HG03460 (cell line): ENCODE measurements at regions not wholly inside any gene's neighbourhood (a gene's known extent, or its start where the extent isn't known, plus 50 kb on each side); places are given as distances from the start of the nearest gene placed in this dataset.

Source experiments
- ATAC-seq: cut with Tn5 transposase; IDR thresholded peaks from one replicate; pipeline ENCODE4 v1.9.1; 2021; ENCODE audit not compliant: unreplicated experiment

GRCh38 chr6:84466511-84466910, 239.1 kb upstream of the CEP162 start:
- ATAC-seq = no peak

DNA sequence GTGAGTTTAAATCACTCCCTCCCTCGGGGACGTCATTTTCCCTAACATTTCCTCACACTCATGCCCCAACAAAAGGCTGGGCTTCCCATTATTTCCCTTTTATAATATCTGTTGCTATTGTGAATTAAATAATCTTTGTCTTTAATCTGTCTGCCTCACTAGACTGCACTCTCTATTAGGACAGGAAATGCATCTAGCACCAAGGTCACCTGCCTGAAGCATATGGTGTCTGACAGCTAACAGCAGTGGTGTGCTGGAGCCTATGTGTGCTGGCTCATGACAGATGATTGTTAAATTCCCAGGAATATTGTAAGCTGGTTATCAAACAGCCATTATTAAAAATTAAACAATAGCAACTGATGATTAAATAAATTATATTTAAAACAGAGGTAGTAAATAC, 237.0 kb upstream of the CEP162 start:
- no peak for ATAC-seq

DNA sequence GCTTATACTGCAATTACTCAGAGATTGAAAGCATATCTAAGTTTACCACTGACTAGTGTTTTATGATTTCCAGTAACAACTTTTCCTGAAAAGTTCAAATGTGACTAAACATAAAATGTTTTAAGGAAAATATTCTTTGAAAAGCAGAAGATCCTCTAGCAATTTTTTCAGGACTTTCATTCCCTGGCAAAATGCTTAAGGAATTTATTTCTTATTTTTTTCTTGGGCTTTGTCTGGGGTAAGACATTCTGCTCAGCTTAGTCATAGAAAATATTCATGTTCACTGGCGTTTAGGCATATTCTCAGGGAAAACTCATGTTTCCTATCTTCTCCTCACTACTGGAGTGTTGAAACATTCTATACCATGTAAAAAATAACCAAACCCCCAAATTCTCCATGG, 235.3 kb upstream of the CEP162 start:
- no peak for ATAC-seq

- ATAC-seq = no peak
Measured at GRCh38 chr6:84461461-84461860, 234.0 kb upstream of the CEP162 start.

DNA sequence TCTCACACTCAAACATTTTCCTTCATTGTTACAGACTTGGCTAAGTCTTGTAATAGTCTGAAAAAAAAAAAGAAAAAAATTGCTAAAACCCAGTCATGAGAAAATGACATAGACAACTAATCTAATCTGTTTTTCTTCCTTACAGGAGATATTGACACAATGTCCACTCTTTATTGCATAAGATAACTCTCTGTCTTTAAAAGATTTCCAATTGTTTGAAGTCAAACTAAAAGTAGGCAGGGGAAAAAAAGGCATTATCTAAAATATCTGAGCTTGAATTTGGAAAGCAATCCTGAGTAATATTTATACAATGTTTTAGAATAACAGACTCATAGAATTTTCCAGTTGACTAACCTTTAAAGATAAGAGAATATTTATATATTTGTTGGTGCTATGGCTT, 233.0 kb upstream of the CEP162 start:
- no peak for ATAC-seq

- no peak for ATAC-seq
Measured at GRCh38 chr6:84459401-84459800, 232.0 kb upstream of the CEP162 start.

DNA sequence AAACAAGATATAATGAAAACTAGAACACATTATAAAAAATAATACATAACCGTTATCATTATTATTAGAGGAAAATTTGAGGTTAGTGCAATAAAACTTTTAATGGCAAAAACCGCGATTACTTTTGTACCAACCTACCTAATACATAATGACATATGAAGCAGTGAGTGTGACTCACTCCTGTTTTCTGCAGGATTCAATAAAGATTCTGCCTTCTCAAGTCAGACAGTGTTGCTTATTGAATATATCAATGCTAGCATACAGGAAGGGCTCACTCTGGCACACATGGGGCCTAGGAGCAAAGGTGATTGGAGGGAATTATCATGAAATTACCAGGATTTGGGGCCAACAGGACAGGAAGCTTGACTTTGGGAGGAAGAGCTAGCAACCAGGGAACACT, 230.8 kb upstream of the CEP162 start:
- no peak for ATAC-seq

- ATAC-seq = no peak
Measured at GRCh38 chr6:84457276-84457675, 229.8 kb upstream of the CEP162 start.

GRCh38 chr6:84456803-84457202, 229.4 kb upstream of the CEP162 start:
- ATAC-seq = no peak

DNA sequence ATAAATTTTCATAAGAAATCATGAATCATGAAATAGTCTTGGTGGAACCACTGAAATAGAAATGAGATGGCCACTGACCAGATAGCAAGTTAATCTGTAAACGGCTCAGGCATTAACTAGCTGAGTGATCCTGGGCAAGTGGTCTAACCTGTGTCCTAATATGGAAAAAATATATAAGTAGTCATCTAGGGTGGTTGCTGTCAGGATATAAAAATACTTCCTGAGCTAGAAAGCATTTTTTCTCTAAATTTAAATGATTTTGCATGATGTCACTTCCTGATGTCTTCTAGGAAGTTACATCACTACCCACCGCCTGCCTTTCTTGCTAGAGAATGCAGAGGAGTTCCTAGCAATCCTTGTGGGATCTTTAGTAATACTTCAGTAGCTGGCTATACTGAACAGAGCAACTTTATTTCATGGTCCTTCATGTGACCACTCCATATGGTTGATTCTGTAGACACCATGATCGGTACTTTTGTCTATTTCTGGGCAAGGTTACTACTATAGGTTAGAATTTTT, 228.1 kb upstream of the CEP162 start:
- no peak for ATAC-seq

DNA sequence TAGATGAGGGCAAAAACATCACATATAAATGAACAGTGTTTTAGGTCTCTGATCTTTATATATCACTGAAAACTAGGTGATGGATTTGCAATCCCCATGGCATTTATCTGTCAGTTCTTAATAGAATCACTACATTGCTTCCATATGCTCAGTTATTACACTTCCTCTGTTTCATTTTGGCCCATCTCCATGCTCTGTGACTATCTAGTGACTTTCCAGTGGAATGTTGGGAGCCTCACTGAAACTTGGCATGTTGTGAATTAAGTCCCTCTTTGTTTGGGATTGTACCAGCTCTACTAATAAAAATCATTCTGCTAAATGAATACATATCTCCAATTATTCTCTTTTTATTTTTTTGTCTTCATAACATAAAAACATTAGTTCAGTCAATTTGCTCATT, 226.1 kb upstream of the CEP162 start:
- no peak for ATAC-seq

DNA sequence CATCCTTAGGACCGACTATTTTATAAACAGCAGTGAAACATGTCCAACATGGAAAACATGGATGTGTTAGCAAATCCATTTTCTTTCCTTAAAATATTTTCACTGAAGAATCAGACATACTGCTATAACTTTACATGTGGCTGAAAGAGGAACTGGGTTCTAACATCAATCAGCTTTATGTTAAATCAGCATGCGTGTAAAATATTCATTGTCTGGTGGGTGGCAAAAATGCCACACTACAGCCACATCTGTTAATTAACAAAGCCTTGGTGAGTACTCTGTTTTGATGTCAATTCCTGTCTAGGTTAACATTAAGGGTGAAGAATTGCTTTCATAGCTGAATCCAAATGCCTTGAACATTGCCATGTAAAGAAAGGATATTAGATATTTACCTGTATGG, 222.6 kb upstream of the CEP162 start:
- no peak for ATAC-seq

GRCh38 chr6:84449220-84449619, 221.8 kb upstream of the CEP162 start:
- ATAC-seq = no peak

DNA sequence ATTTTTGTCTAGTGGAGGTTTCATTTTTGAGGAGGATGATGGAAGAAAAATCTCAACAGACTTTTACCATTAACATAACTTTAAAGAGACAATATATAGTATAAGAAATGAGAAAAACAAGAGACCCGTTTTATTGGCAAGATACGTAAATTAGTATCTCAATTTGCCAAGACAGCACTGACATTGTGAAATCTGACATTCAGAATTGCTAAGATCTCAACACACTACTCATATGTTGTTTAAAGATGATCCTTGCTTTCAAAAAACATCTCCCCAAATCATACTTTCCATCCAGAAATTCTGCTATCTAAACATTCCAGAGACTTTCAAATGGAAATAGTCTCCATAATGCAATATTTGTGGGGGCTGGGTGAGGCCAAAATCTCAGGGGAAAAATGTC, 220.9 kb upstream of the CEP162 start:
- ATAC-seq = no peak

- ATAC-seq = no peak
Measured at GRCh38 chr6:84447651-84448050, 220.2 kb upstream of the CEP162 start.

DNA sequence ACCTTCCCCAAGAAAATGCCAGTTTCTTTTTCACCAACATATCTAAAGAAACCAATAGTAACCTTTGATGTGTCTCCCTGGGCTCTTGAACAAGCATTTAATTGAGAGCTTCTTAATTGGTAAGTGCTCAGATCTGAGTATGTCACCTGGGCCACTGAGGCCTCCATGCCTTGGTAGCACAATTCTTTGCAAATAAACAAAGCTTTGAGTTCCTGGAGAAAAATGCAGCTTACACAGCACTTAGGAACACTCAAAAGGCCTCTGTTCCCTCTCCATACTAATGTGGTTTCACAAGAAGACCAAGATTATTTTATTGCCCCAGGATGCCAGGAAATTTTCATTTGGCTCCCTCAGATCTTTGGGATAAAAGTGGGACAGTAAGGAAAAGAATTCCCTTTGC, 217.6 kb upstream of the CEP162 start:
- ATAC-seq = no peak

- ATAC-seq = no peak
Measured at GRCh38 chr6:84442208-84442607, 214.8 kb upstream of the CEP162 start.

- no peak for ATAC-seq
Measured at GRCh38 chr6:84441456-84441855, 214.0 kb upstream of the CEP162 start.

- ATAC-seq = no peak
Measured at GRCh38 chr6:84434550-84434949, 207.1 kb upstream of the CEP162 start.

DNA sequence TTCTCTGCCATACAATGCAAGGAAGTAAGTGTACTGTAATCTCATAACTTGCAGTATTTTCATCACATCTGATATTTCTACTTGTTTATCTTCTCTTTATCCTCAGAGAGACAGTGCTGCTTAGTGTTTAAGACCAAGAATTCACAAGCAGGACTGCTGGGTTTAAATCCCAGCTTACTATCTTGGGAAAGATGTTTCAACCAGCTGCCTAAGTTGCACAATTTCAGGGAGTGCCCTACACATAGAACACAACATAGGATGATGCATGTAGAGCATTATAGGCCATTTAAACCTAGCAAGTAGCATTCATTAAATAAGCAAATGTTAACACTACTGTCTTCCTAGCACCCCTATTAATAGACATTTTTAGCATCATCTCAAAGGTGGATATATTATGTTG, 205.2 kb upstream of the CEP162 start:
- ATAC-seq = no peak

GRCh38 chr6:84428300-84428907, 201.0 kb upstream of the CEP162 start:
- ATAC-seq = no peak

GRCh38 chr6:84425971-84426705, 198.7 kb upstream of the CEP162 start:
- no peak for ATAC-seq

DNA sequence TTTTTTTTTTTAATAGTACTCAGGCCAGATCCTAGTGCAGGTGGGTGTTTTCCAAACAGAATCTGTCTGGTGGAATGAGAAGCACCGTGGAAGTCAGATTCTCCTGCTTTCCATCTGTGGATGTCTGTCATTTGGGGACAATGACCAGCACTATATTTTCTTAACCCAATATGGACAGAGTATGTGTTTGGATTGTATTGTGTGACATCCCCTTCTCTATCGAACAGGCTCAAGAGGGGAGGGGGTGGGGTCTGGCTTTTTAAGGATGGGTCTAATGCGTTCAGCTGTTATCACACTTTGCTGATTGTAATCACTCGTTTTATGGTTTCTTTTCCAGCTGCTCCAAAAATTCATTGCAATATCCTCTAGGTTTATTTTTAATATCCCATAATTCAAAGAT, 197.5 kb upstream of the CEP162 start:
- no peak for ATAC-seq
